H9 (cell line): ENCODE measurements at regions not wholly inside any gene's neighbourhood (a gene's known extent, or its start where the extent isn't known, plus 50 kb on each side); places are given as distances from the start of the nearest gene placed in this dataset.

ENCODE experiments used
- DNase-seq: peaks from one replicate; pipeline ENCODE4 v3.0.0-alpha.2; 2017
- H2AFZ ChIP-seq: one replicate; pipeline ENCODE4 v1.6.1; 2013; ENCODE audit warnings: mild to moderate bottlenecking, low read length, control low read depth, moderate library complexity
- H2AK5ac ChIP-seq: 2 replicates; pipeline ENCODE4 v1.6.1; 2013; ENCODE audit warnings: low read length, control low read depth, mixed read lengths; ENCODE audit not compliant: insufficient read length
- H2BK120ac ChIP-seq: one replicate; pipeline ENCODE4 v1.6.1; 2013; ENCODE audit warnings: low read depth, mild to moderate bottlenecking, low read length, control low read depth, inconsistent platforms; ENCODE audit not compliant: poor library complexity, severe bottlenecking
- H2BK12ac ChIP-seq: 2 replicates; pipeline ENCODE4 v1.6.1; 2013; ENCODE audit warnings: low read length, control low read depth, mixed read lengths, low read depth; ENCODE audit not compliant: insufficient read length
- H2BK15ac ChIP-seq: 2 replicates; pipeline ENCODE4 v1.6.1; 2013; ENCODE audit warnings: low read depth, low read length, control low read depth
- H2BK20ac ChIP-seq: one replicate; pipeline ENCODE4 v1.6.1; 2013; ENCODE audit warnings: low read depth, mild to moderate bottlenecking, low read length, control low read depth, inconsistent platforms; ENCODE audit not compliant: poor library complexity, severe bottlenecking
- H2BK5ac ChIP-seq: 2 replicates; pipeline ENCODE4 v1.6.1; 2013; ENCODE audit warnings: low read length, control low read depth, mixed read lengths; ENCODE audit not compliant: insufficient read length
- H3K14ac ChIP-seq: 2 replicates; pipeline ENCODE4 v1.6.1; 2013; ENCODE audit warnings: low read length, control low read depth; ENCODE audit not compliant: insufficient read depth
- H3K18ac ChIP-seq: 2 replicates; pipeline ENCODE4 v1.6.1; 2013; ENCODE audit warnings: low read depth, mild to moderate bottlenecking, mixed read lengths, low read length, control low read depth; ENCODE audit not compliant: insufficient read length
- H3K23ac ChIP-seq: 2 replicates; pipeline ENCODE4 v1.6.1; 2013; ENCODE audit warnings: low read length, control low read depth, mixed read lengths, low read depth; ENCODE audit not compliant: insufficient read length
- H3K23me2 ChIP-seq: 2 replicates; pipeline ENCODE4 v1.6.1; 2013; ENCODE audit warnings: low read depth, mild to moderate bottlenecking, mixed read lengths, low read length, control low read depth; ENCODE audit not compliant: insufficient read length, poor library complexity, severe bottlenecking
- H3K27ac ChIP-seq: 2 replicates; pipeline ENCODE4 v1.5.1; 2013; ENCODE audit warnings: low read length, control low read depth, mixed read lengths, low read depth; ENCODE audit not compliant: insufficient read length
- H3K27me3 ChIP-seq: 2 replicates; pipeline ENCODE4 v1.6.1; 2013; ENCODE audit warnings: low read length, control low read depth, inconsistent platforms; ENCODE audit not compliant: insufficient read depth
- H3K4ac ChIP-seq: 2 replicates; pipeline ENCODE4 v1.6.1; 2013; ENCODE audit warnings: low read depth, mild to moderate bottlenecking, control low read depth, inconsistent platforms, low read length, moderate library complexity
- H3K4me1 ChIP-seq: 2 replicates; pipeline ENCODE4 v1.6.1; 2013; ENCODE audit warnings: low read length, control low read depth, inconsistent platforms; ENCODE audit not compliant: insufficient read depth
- H3K4me2 ChIP-seq: 2 replicates; pipeline ENCODE4 v1.6.1; 2013; ENCODE audit warnings: low read length, control low read depth, mixed read lengths; ENCODE audit not compliant: insufficient read length, insufficient read depth
- H3K56ac ChIP-seq: 2 replicates; pipeline ENCODE4 v1.6.1; 2013; ENCODE audit warnings: low read depth, mild to moderate bottlenecking, mixed read lengths, low read length, control low read depth; ENCODE audit not compliant: insufficient read length
- H3K79me1 ChIP-seq: 2 replicates; pipeline ENCODE4 v1.6.1; 2013; ENCODE audit warnings: low read depth, mild to moderate bottlenecking, moderate library complexity, low read length, control low read depth, inconsistent platforms; ENCODE audit not compliant: insufficient read depth, poor library complexity, severe bottlenecking
- H3K79me2 ChIP-seq: 2 replicates; pipeline ENCODE4 v1.6.1; 2013; ENCODE audit warnings: low read length, control low read depth, inconsistent platforms; ENCODE audit not compliant: insufficient read depth
- H3K9ac ChIP-seq: 2 replicates; pipeline ENCODE4 v1.6.1; 2013; ENCODE audit warnings: low read length, control low read depth, mixed read lengths; ENCODE audit not compliant: insufficient read length; ENCODE audit errors: extremely low read depth
- H3K9me3 ChIP-seq: one replicate; pipeline ENCODE4 v1.6.1; 2013; ENCODE audit warnings: low read depth, low read length, inconsistent platforms; ENCODE audit not compliant: control insufficient read depth
- H3T11ph ChIP-seq: one replicate; pipeline ENCODE4 v1.6.1; 2013; ENCODE audit warnings: mild to moderate bottlenecking, low read length, control low read depth, inconsistent platforms
- H4K20me1 ChIP-seq: one replicate; pipeline ENCODE4 v1.6.1; 2013; ENCODE audit not compliant: control insufficient read depth, insufficient read length, insufficient read depth
- H4K5ac ChIP-seq: 2 replicates; pipeline ENCODE4 v1.6.1; 2013; ENCODE audit warnings: low read depth, mild to moderate bottlenecking, mixed read lengths, low read length, control low read depth; ENCODE audit not compliant: insufficient read length
- H4K8ac ChIP-seq: replicated peaks from 2 replicates; pipeline ENCODE4 v1.6.1; 2013; ENCODE audit warnings: low read length, control low read depth, mixed read lengths, low read depth; ENCODE audit not compliant: insufficient read length
- H4K91ac ChIP-seq: 2 replicates; pipeline ENCODE4 v1.6.1; 2013; ENCODE audit warnings: low read depth, mild to moderate bottlenecking, moderate library complexity, mixed read lengths, low read length, control low read depth; ENCODE audit not compliant: insufficient read length
- H3K27ac Mint-ChIP-seq, 3 experiments: 2 replicates in 2 of 3; 3 replicates in 1 of 3; pipeline ENCODE4 v1.8.0; 2020 to 2021; ENCODE audit warnings: mixed read lengths in 3 of 3, mild to moderate bottlenecking in 1 of 3, moderate library complexity in 1 of 3
- H3K27me3 Mint-ChIP-seq: 2 replicates; pipeline ENCODE4 v1.8.0; 2021; ENCODE audit warnings: low read depth, mild to moderate bottlenecking, moderate library complexity, mixed read lengths
- H3K36me3 Mint-ChIP-seq, 3 experiments: 2 replicates in 2 of 3; 3 replicates in 1 of 3; pipeline ENCODE4 v1.8.0; 2020 to 2021; ENCODE audit warnings: low read depth in 3 of 3, mixed read lengths in 3 of 3; ENCODE audit not compliant: insufficient read depth in 1 of 3
- H3K4me1 Mint-ChIP-seq, 2 experiments: 2 replicates each; pipeline ENCODE4 v1.8.0; 2020; ENCODE audit warnings: mixed read lengths in 2 of 2
- H3K4me3 Mint-ChIP-seq, 2 experiments: 2 replicates in 1 of 2; 3 replicates in 1 of 2; pipeline ENCODE4 v1.8.0; 2020 to 2021; ENCODE audit warnings: mild to moderate bottlenecking in 2 of 2, mixed read lengths in 2 of 2, moderate library complexity in 1 of 2
- H3K9me3 Mint-ChIP-seq, 2 experiments: 2 replicates in 1 of 2; 3 replicates in 1 of 2; pipeline ENCODE4 v1.8.0; 2020; ENCODE audit warnings: mild to moderate bottlenecking in 2 of 2, mixed read lengths in 2 of 2, moderate library complexity in 1 of 2
- CTCF ChIP-seq: fragments of 200-600 bp; sonication (generic); conservative IDR thresholded peaks from 3 replicates; pipeline ENCODE4 v1.8.0; 2021; ENCODE audit warnings: antibody characterized with exemption, mild to moderate bottlenecking
- WGBS: extraction: QIAGEN DNeasy Blood & Tissue Kit; methylation state at CpG from one replicate; pipeline ENCODE4 v1.1.7; 2013; ENCODE audit warnings: missing lambda C conversion rate, low lambda C conversion rate, mixed read lengths; ENCODE audit not compliant: insufficient read length; ENCODE audit errors: extremely low coverage; 5-methylcytosine and 5-hydroxymethylcytosine counted together

GRCh38 chr11:32331792-32332191 lies 103.5 kb downstream of the WT1 start:
- Histone ChIP-seq H3K9me3 (peaks cover 6% of the 10 kb centered on the region), H3K18ac (no peak overlapping the region), H2BK120ac (no peak overlapping the region), H2AFZ (no peak overlapping the region), H2BK15ac (no peak overlapping the region), H3K79me1 (no peaks in the 10 kb centered on the region), H3K14ac (no peak overlapping the region), H2BK20ac (no peak overlapping the region), H3K23ac (no peak overlapping the region), H3K4me2 (no peak overlapping the region), H3K4ac (no peak overlapping the region), H3T11ph (no peak overlapping the region), H3K27ac (no peak overlapping the region), H4K8ac (no peak overlapping the region), H4K5ac (no peak overlapping the region), H3K9ac (no peak overlapping the region), H3K4me1 (no peaks in the 10 kb centered on the region; the same call in 1 of the 2 replicates), H3K27me3 (peaks cover 4% of the 10 kb centered on the region; the same call in 1 of the 2 replicates), H2AK5ac (no peak overlapping the region), H2BK5ac (no peak overlapping the region), H3K23me2 (peaks cover 4% of the 10 kb centered on the region), H3K79me2 (no peaks in the 10 kb centered on the region), H3K56ac (no peak overlapping the region), H2BK12ac (no peak overlapping the region), H4K91ac (no peak overlapping the region), H4K20me1 (no peaks in the 10 kb centered on the region)
- no peak for DNase-seq
- peaks cover 10 to 14% of the 10 kb centered on the region in 2 experiments; a peak in 3 of 4 replicates for H3K4me1 Mint-ChIP-seq
- H3K27me3 Mint-ChIP-seq, result peaks cover 53% of the 10 kb centered on the region
- H3K36me3 Mint-ChIP-seq, result peaks cover 4 to 14% (median 8%) of the 10 kb centered on the region in 3 experiments; a peak in 6 of 7 replicates
- no peak overlapping the region for H3K27ac Mint-ChIP-seq
- TF ChIP-seq CTCF, result no peak
- no peak overlapping the region for H3K4me3 Mint-ChIP-seq
- peaks cover 10% of the 10 kb centered on the region in 2 experiments for H3K9me3 Mint-ChIP-seq
- no CpG with 5 or more reads among the region's 1 CpG for WGBS
